ENCODE measurements at regions not wholly inside any gene's neighbourhood (a gene's known extent, or its start where the extent isn't known, plus 50 kb on each side); places are given as distances from the start of the nearest gene placed in this dataset.

DNA sequence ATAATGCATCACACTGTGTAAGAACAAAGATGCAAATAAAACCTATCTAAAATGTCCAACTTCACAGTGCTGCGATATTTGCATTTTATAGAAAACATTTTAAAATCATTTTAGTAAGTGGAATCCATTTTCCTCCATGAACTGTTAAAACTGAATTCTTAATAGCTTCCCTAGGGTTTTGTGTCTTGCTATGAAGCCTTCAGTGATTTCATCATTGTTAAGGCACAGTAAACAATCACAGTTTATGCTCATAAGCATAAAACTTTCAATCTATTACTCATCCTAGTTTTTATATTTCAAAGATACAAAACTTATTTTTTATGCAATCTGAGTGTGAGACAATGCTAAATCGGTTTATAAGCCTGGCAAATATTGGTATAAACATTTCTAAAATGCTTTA, 509.7 kb downstream of the TUSC7 start:
- BruUV-seq (replicated peaks), result no TSS peak
- no peaks in the 10 kb centered on the region for H3K27me3 Mint-ChIP-seq (ENCODE audit: unreplicated experiment)
- peaks cover 25% of the 10 kb centered on the region for H3K4me1 Mint-ChIP-seq (ENCODE audit: low read depth, unreplicated experiment)
- no peak overlapping the region for H3K4me3 Mint-ChIP-seq (ENCODE audit: low read depth, unreplicated experiment)
- H3K36me3 Mint-ChIP-seq (ENCODE audit: insufficient read depth, unreplicated experiment), result no peaks in the 10 kb centered on the region
- CTCF ChIA-PET, result no interaction called here
- TF ChIP-seq, protein P1, sequence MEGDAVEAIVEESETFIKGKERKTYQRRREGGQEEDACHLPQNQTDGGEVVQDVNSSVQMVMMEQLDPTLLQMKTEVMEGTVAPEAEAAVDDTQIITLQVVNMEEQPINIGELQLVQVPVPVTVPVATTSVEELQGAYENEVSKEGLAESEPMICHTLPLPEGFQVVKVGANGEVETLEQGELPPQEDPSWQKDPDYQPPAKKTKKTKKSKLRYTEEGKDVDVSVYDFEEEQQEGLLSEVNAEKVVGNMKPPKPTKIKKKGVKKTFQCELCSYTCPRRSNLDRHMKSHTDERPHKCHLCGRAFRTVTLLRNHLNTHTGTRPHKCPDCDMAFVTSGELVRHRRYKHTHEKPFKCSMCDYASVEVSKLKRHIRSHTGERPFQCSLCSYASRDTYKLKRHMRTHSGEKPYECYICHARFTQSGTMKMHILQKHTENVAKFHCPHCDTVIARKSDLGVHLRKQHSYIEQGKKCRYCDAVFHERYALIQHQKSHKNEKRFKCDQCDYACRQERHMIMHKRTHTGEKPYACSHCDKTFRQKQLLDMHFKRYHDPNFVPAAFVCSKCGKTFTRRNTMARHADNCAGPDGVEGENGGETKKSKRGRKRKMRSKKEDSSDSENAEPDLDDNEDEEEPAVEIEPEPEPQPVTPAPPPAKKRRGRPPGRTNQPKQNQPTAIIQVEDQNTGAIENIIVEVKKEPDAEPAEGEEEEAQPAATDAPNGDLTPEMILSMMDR (IDR thresholded peaks at IDR 0.05; ENCODE audit: unreplicated experiment), result no peak
- intact Hi-C loops (cut with micrococcal nuclease; ENCODE audit: unreplicated experiment), result no loop called here
- no peak for DNase-seq
- no peak overlapping the region for H3K27ac Mint-ChIP-seq (ENCODE audit: unreplicated experiment)
- H3K9me3 Mint-ChIP-seq (ENCODE audit: low read depth, unreplicated experiment), result no peaks in the 10 kb centered on the region

DNA sequence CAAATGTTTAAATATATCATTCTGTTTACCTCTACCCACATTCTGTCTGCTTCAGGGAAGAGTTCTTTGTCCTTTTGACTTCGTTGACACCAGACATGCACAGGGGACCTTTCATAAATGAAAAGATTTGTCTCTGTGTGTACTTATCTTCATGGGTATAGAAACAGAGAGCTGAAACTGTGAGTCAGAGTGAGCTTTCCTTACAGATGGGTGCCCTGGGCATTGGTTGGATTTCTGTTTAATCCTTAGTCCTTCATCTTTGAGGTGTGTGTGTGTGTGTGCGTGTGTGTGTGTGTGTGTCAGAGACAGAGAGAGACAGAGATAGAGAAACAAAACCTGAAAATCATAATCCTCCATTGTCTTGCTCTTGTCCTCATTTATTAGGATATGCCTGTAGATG, 517.4 kb downstream of the TUSC7 start:
- H3K9me3 Mint-ChIP-seq (ENCODE audit: low read depth, unreplicated experiment), result no peaks in the 10 kb centered on the region
- H3K4me1 Mint-ChIP-seq (ENCODE audit: low read depth, unreplicated experiment), result no peaks in the 10 kb centered on the region
- H3K36me3 Mint-ChIP-seq (ENCODE audit: insufficient read depth, unreplicated experiment), result no peaks in the 10 kb centered on the region
- TF ChIP-seq, protein P1 (IDR thresholded peaks at IDR 0.05; ENCODE audit: unreplicated experiment), result no peak
- H3K27me3 Mint-ChIP-seq (ENCODE audit: unreplicated experiment), result no peaks in the 10 kb centered on the region
- DNase-seq, result no peak
- intact Hi-C loops (cut with micrococcal nuclease; ENCODE audit: unreplicated experiment), result no loop called here
- no TSS peak for BruUV-seq (replicated peaks)
- H3K27ac Mint-ChIP-seq (ENCODE audit: unreplicated experiment), result no peak overlapping the region
- CTCF ChIA-PET, result no interaction called here
- H3K4me3 Mint-ChIP-seq (ENCODE audit: low read depth, unreplicated experiment), result no peak overlapping the region

- Mint-ChIP-seq H3K27me3 (ENCODE audit: unreplicated experiment) (no peaks in the 10 kb centered on the region), H3K27ac (ENCODE audit: unreplicated experiment) (no peak overlapping the region), H3K36me3 (ENCODE audit: insufficient read depth, unreplicated experiment) (no peaks in the 10 kb centered on the region), H3K4me3 (ENCODE audit: low read depth, unreplicated experiment) (no peak overlapping the region), H3K4me1 (ENCODE audit: low read depth, unreplicated experiment) (no peaks in the 10 kb centered on the region), H3K9me3 (ENCODE audit: low read depth, unreplicated experiment) (no peaks in the 10 kb centered on the region)
- intact Hi-C loops (cut with micrococcal nuclease; ENCODE audit: unreplicated experiment), result no loop called here
- TF ChIP-seq, protein P1 (IDR thresholded peaks at IDR 0.05; ENCODE audit: unreplicated experiment), result no peak
- no peak for DNase-seq
- no TSS peak for BruUV-seq (replicated peaks)
- CTCF ChIA-PET, result interaction anchor here (0.5 kb wide), 1 partner anchor 328 kb away, joined by 3 read pairs; no protein-coding TSS in a partner anchor
These were observed 518.9 kb downstream of the TUSC7 start for GRCh38 chr3:117228466-117228865.

DNA sequence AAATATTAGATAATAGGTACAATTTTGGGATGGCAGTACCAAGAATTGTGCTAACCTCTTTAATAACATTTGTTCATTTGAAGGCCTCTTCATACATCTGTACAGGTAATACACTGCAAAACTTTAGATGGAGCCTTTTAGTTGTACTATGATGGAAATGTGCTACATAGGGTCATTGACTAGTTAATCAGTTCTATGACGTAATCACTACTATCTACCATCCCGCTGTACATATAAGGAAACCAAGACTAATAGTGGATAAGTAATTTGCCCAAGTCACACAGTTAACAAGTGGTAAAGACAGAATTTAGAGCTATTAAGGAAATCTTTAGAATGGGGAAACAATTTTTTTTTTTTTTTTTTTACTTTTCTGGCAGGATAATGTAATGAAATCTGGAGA, 521.3 kb downstream of the TUSC7 start:
- TF ChIP-seq, protein P1 (IDR thresholded peaks at IDR 0.05; ENCODE audit: unreplicated experiment), result no peak
- CTCF ChIA-PET, result no interaction called here
- no peaks in the 10 kb centered on the region for H3K36me3 Mint-ChIP-seq (ENCODE audit: insufficient read depth, unreplicated experiment)
- no peaks in the 10 kb centered on the region for H3K27me3 Mint-ChIP-seq (ENCODE audit: unreplicated experiment)
- H3K9me3 Mint-ChIP-seq (ENCODE audit: low read depth, unreplicated experiment), result no peaks in the 10 kb centered on the region
- H3K4me3 Mint-ChIP-seq (ENCODE audit: low read depth, unreplicated experiment), result no peak overlapping the region
- no peak overlapping the region for H3K27ac Mint-ChIP-seq (ENCODE audit: unreplicated experiment)
- no TSS peak for BruUV-seq (replicated peaks)
- DNase-seq, result no peak
- H3K4me1 Mint-ChIP-seq (ENCODE audit: low read depth, unreplicated experiment), result no peaks in the 10 kb centered on the region
- intact Hi-C loops (cut with micrococcal nuclease; ENCODE audit: unreplicated experiment), result no loop called here
